GM21737 (cell line): ENCODE measurements at regions not wholly inside any gene's neighbourhood (a gene's known extent, or its start where the extent isn't known, plus 50 kb on each side); places are given as distances from the start of the nearest gene placed in this dataset.

Experiments used
- ATAC-seq: cut with Tn5 transposase; IDR thresholded peaks from one replicate; pipeline ENCODE4 v1.9.1; 2021; ENCODE audit warnings: mild to moderate bottlenecking, moderate library complexity; ENCODE audit not compliant: unreplicated experiment

GRCh38 chr4:156596706-156597329 lies 374.8 kb downstream of the PDGFC start:
- no peak for ATAC-seq

GRCh38 chr4:156596026-156596425 lies 375.6 kb downstream of the PDGFC start:
- ATAC-seq: no peak

- no peak for ATAC-seq
Observed at GRCh38 chr4:156595041-156595440, 376.6 kb downstream of the PDGFC start.

GRCh38 chr4:156594624-156595023 lies 377.0 kb downstream of the PDGFC start:
- ATAC-seq: no peak

GRCh38 chr4:156593464-156593863 lies 378.1 kb downstream of the PDGFC start:
- no peak for ATAC-seq

- ATAC-seq: no peak
Observed at GRCh38 chr4:156591679-156592078, 379.9 kb downstream of the PDGFC start.

- no peak for ATAC-seq
Observed at GRCh38 chr4:156584100-156584499, 387.5 kb downstream of the PDGFC start.

- no peak for ATAC-seq
Observed at GRCh38 chr4:156583265-156583664, 388.3 kb downstream of the PDGFC start.

GRCh38 chr4:156581282-156582063 lies 390.1 kb downstream of the PDGFC start:
- no peak for ATAC-seq

- ATAC-seq: no peak
Observed at GRCh38 chr4:156578713-156579112, 392.9 kb downstream of the PDGFC start.

- no peak for ATAC-seq
Observed at GRCh38 chr4:156578005-156578404, 393.6 kb downstream of the PDGFC start.

GRCh38 chr4:156576946-156577345 lies 394.7 kb downstream of the PDGFC start:
- ATAC-seq: no peak

- ATAC-seq: no peak
Observed at GRCh38 chr4:156575430-156576073, 396.0 kb downstream of the PDGFC start.

GRCh38 chr4:156571146-156571545 lies 400.5 kb downstream of the PDGFC start:
- ATAC-seq: no peak

GRCh38 chr4:156569535-156569934 lies 402.1 kb downstream of the PDGFC start:
- ATAC-seq: no peak

GRCh38 chr4:156568484-156568883 lies 403.1 kb downstream of the PDGFC start:
- no peak for ATAC-seq

GRCh38 chr4:156568041-156568440 lies 403.6 kb downstream of the PDGFC start:
- no peak for ATAC-seq

GRCh38 chr4:156560701-156561100 lies 410.9 kb downstream of the PDGFC start:
- no peak for ATAC-seq

- ATAC-seq: no peak
Observed at GRCh38 chr4:156559346-156559745, 412.3 kb downstream of the PDGFC start.

- ATAC-seq: no peak
Observed at GRCh38 chr4:156558373-156559025, 413.1 kb downstream of the PDGFC start.

GRCh38 chr4:156557920-156558319 lies 413.7 kb downstream of the PDGFC start:
- no peak for ATAC-seq

GRCh38 chr4:156556336-156556735 lies 415.3 kb downstream of the PDGFC start:
- ATAC-seq: no peak
